ENCODE measurements at regions not wholly inside any gene's neighbourhood (a gene's known extent, or its start where the extent isn't known, plus 50 kb on each side); places are given as distances from the start of the nearest gene placed in this dataset.
"Not testable (repeated sequence)": the region's sequence is repeated elsewhere in the genome, so short reads cannot be mapped to it uniquely, and the experiment has no call there.

DNA sequence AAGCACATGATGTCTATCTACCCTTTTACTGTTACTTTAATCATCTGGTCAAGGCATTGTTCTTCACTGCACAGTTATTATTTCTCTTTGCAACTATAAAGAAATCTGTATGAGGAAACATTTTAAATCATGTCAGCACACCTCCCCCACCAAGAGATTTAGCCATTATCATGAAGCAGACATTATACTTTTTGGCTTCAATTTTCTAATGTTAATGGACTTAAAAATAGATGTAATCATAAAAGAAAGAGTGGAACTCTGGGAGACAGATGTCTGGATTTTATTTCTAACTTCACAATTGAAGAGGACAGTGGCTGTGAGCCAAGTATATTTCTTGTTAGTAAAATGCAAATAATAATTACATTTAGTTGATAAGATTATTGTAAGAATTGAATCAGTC is 932.4 kb downstream of the TAF11L14 start:
- Histone ChIP-seq H3K9me2 (replicated peaks; ENCODE audit: insufficient read depth, low read length) (no peaks in the 10 kb centered on the region; the same call in 1 of the 2 replicates), H3K4me1 (ENCODE audit: low read length) (no peaks in the 10 kb centered on the region), H3K79me2 (ENCODE audit: low read length) (no peaks in the 10 kb centered on the region), H4K20me1 (ENCODE audit: insufficient read depth, low read depth, low read length) (no peaks in the 10 kb centered on the region), H3K27ac (ENCODE audit: low read length) (no peak overlapping the region), H3K4me2 (ENCODE audit: low read depth, low read length, poor library complexity, severe bottlenecking) (no peak overlapping the region), H3K27me3 (ENCODE audit: low read length) (no peaks in the 10 kb centered on the region), H2AFZ (ENCODE audit: low read length) (no peak overlapping the region), H3K36me3 (ENCODE audit: insufficient read depth, low read length) (no peaks in the 10 kb centered on the region), H3K9ac (ENCODE audit: low read length) (no peak overlapping the region), H3K4me3 (ENCODE audit: low read length) (no peak overlapping the region), H3K9me3 (ENCODE audit: low read length) (peaks cover 14% of the 10 kb centered on the region)
- DNase-seq, result no peak

- Histone ChIP-seq H2AFZ (ENCODE audit: low read length) (no peak overlapping the region), H3K4me1 (ENCODE audit: low read length) (no peaks in the 10 kb centered on the region), H3K9me3 (ENCODE audit: low read length) (peaks cover 14% of the 10 kb centered on the region), H3K4me2 (ENCODE audit: low read depth, low read length, poor library complexity, severe bottlenecking) (no peak overlapping the region), H3K27me3 (ENCODE audit: low read length) (no peaks in the 10 kb centered on the region), H4K20me1 (ENCODE audit: insufficient read depth, low read depth, low read length) (no peaks in the 10 kb centered on the region), H3K36me3 (ENCODE audit: insufficient read depth, low read length) (no peaks in the 10 kb centered on the region), H3K79me2 (ENCODE audit: low read length) (no peaks in the 10 kb centered on the region), H3K4me3 (ENCODE audit: low read length) (no peak overlapping the region), H3K27ac (ENCODE audit: low read length) (no peak overlapping the region), H3K9ac (ENCODE audit: low read length) (no peak overlapping the region), H3K9me2 (replicated peaks; ENCODE audit: insufficient read depth, low read length) (no peaks in the 10 kb centered on the region)
- DNase-seq, result no peak
These were observed 942.3 kb downstream of the TAF11L14 start for GRCh38 chr5:18576586-18576985.

DNA sequence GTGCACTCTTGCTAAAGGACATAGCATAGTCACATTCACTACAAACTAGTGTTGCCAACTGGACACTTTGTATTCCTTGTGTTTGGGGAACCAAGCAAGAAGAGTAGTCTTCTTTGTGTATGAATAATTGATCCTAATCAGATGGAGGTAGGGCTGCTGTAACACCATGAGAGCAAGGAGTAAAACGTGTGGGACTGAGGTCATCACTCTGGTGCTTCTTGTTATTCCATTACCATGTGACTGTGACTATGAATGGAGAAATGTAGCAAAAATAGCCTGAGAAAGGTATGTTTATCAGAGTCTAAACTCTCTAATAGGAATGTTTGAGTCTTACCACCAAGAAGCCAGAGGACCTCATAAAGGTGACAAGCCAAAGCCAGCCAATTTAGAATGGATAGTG is 966.9 kb downstream of the TAF11L14 start:
- DNase-seq, result no peak
- Histone ChIP-seq H3K9me2 (replicated peaks; ENCODE audit: insufficient read depth, low read length) (no peaks in the 10 kb centered on the region), H3K4me1 (ENCODE audit: low read length) (no peaks in the 10 kb centered on the region), H3K4me3 (ENCODE audit: low read length) (no peak overlapping the region), H3K9me3 (ENCODE audit: low read length) (peaks cover 7% of the 10 kb centered on the region; the same call in 1 of the 2 replicates), H4K20me1 (ENCODE audit: insufficient read depth, low read depth, low read length) (no peaks in the 10 kb centered on the region), H3K79me2 (ENCODE audit: low read length) (no peaks in the 10 kb centered on the region), H3K9ac (ENCODE audit: low read length) (no peak overlapping the region), H3K27me3 (ENCODE audit: low read length) (no peaks in the 10 kb centered on the region), H3K27ac (ENCODE audit: low read length) (no peak overlapping the region), H2AFZ (ENCODE audit: low read length) (no peak overlapping the region), H3K4me2 (ENCODE audit: low read depth, low read length, poor library complexity, severe bottlenecking) (no peak overlapping the region), H3K36me3 (ENCODE audit: insufficient read depth, low read length) (no peaks in the 10 kb centered on the region)

- peaks cover 7% of the 10 kb centered on the region; the same call in 1 of the 2 replicates for H3K9me3 ChIP-seq (ENCODE audit: low read length)
- H3K27ac ChIP-seq (ENCODE audit: low read length), result no peak overlapping the region
- H3K79me2 ChIP-seq (ENCODE audit: low read length), result no peaks in the 10 kb centered on the region
- no peaks in the 10 kb centered on the region for H3K36me3 ChIP-seq (ENCODE audit: insufficient read depth, low read length)
- H3K4me2 ChIP-seq (ENCODE audit: low read depth, low read length, poor library complexity, severe bottlenecking), result no peak overlapping the region
- no peak overlapping the region for H3K4me3 ChIP-seq (ENCODE audit: low read length)
- no peaks in the 10 kb centered on the region for H4K20me1 ChIP-seq (ENCODE audit: insufficient read depth, low read depth, low read length)
- no peaks in the 10 kb centered on the region for H3K9me2 ChIP-seq (replicated peaks; ENCODE audit: insufficient read depth, low read length)
- no peak overlapping the region for H2AFZ ChIP-seq (ENCODE audit: low read length)
- no peaks in the 10 kb centered on the region for H3K27me3 ChIP-seq (ENCODE audit: low read length)
- H3K9ac ChIP-seq (ENCODE audit: low read length), result no peak overlapping the region
- no peaks in the 10 kb centered on the region for H3K4me1 ChIP-seq (ENCODE audit: low read length)
- DNase-seq, result no peak
These were observed 968.1 kb downstream of the TAF11L14 start for GRCh38 chr5:18602402-18602801.

- Histone ChIP-seq H3K4me1 (ENCODE audit: low read length) (no peaks in the 10 kb centered on the region), H4K20me1 (ENCODE audit: insufficient read depth, low read depth, low read length) (no peaks in the 10 kb centered on the region), H3K9me2 (replicated peaks; ENCODE audit: insufficient read depth, low read length) (no peaks in the 10 kb centered on the region), H3K36me3 (ENCODE audit: insufficient read depth, low read length) (no peaks in the 10 kb centered on the region), H3K79me2 (ENCODE audit: low read length) (no peaks in the 10 kb centered on the region), H2AFZ (ENCODE audit: low read length) (no peak overlapping the region), H3K9me3 (ENCODE audit: low read length) (peaks cover 7% of the 10 kb centered on the region; the same call in 1 of the 2 replicates), H3K4me2 (ENCODE audit: low read depth, low read length, poor library complexity, severe bottlenecking) (no peak overlapping the region), H3K4me3 (ENCODE audit: low read length) (no peak overlapping the region), H3K9ac (ENCODE audit: low read length) (no peak overlapping the region), H3K27ac (ENCODE audit: low read length) (no peak overlapping the region), H3K27me3 (ENCODE audit: low read length) (no peaks in the 10 kb centered on the region)
- no peak for DNase-seq
These were observed 970.9 kb downstream of the TAF11L14 start for GRCh38 chr5:18605186-18605585.

- Histone ChIP-seq H3K4me3 (ENCODE audit: low read length) (no peak overlapping the region), H3K9me3 (ENCODE audit: low read length) (0 out of 2 replicates have a peak, but pooled peaks cover 4% of the 10 kb centered on the region), H3K27me3 (ENCODE audit: low read length) (no peaks in the 10 kb centered on the region), H3K79me2 (ENCODE audit: low read length) (no peaks in the 10 kb centered on the region), H3K9me2 (replicated peaks; ENCODE audit: insufficient read depth, low read length) (no peaks in the 10 kb centered on the region), H4K20me1 (ENCODE audit: insufficient read depth, low read depth, low read length) (no peaks in the 10 kb centered on the region), H3K9ac (ENCODE audit: low read length) (no peak overlapping the region), H3K27ac (ENCODE audit: low read length) (no peak overlapping the region), H2AFZ (ENCODE audit: low read length) (no peak overlapping the region), H3K36me3 (ENCODE audit: insufficient read depth, low read length) (no peaks in the 10 kb centered on the region), H3K4me2 (ENCODE audit: low read depth, low read length, poor library complexity, severe bottlenecking) (no peak overlapping the region), H3K4me1 (ENCODE audit: low read length) (no peaks in the 10 kb centered on the region)
- no peak for DNase-seq
These were observed 973.3 kb downstream of the TAF11L14 start for GRCh38 chr5:18607570-18607969.

DNA sequence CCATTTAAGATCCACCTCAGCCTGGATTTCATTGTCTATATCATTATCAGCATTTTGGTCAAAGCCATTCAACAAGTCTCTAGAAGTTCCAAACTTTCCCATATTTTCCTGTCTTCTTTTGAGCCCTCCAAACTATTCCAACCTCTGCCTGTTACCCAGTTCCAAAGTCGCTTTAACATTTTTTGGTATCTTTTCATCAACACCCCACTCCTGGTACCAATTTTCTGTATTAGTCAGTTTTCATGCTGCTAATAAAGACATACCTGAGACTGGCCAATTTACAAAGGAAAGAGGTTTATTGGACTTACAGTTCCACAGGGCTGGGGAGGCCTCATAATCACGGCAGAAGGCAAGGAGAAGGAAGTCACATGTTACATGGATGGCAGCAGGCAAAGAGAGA is 982.9 kb downstream of the TAF11L14 start:
- H3K9ac ChIP-seq (ENCODE audit: low read length); H3K79me2 ChIP-seq (ENCODE audit: low read length); H3K4me2 ChIP-seq (ENCODE audit: low read depth, low read length, poor library complexity, severe bottlenecking); DNase-seq; H3K36me3 ChIP-seq (ENCODE audit: insufficient read depth, low read length); H3K9me2 ChIP-seq (replicated peaks; ENCODE audit: insufficient read depth, low read length); H3K27ac ChIP-seq (ENCODE audit: low read length); H3K27me3 ChIP-seq (ENCODE audit: low read length); H4K20me1 ChIP-seq (ENCODE audit: insufficient read depth, low read depth, low read length); H2AFZ ChIP-seq (ENCODE audit: low read length); H3K9me3 ChIP-seq (ENCODE audit: low read length); H3K4me1 ChIP-seq (ENCODE audit: low read length); H3K4me3 ChIP-seq (ENCODE audit: low read length): not testable (repeated sequence)

DNA sequence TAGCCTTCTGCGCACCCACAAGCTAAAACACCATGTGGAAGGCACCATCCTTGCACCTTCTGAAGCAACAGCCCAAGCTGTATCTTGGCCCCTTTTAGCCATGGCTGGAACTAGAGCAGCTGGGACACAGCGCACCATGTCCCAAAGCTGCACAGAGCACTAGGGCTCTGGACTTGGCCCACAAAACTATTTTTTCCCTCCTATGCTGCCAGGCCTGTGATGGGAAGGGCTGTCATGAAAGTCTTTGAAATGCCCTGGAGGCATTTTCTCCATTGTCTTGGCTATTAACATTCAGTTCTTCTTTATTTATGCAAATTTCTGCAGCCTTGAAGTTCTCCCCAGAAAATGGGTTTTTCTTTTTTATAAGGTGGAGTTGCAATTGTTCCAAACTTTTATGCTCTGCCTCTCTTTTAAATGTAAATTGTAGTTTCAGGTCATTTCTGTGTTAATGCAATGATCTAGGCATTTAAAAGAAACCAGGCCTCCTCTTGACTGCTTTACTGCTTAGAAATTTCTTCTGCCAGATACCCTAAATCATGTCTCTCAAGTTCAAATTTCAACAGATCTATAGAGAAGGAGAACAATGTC is 996.3 kb downstream of the TAF11L14 start:
- Histone ChIP-seq H4K20me1 (ENCODE audit: insufficient read depth, low read depth, low read length) (no peaks in the 10 kb centered on the region), H3K27ac (ENCODE audit: low read length) (no peak overlapping the region), H3K9me3 (ENCODE audit: low read length) (0 out of 2 replicates have a peak, but pooled peaks cover 3% of the 10 kb centered on the region), H3K4me1 (ENCODE audit: low read length) (no peaks in the 10 kb centered on the region), H3K27me3 (ENCODE audit: low read length) (no peaks in the 10 kb centered on the region), H3K9me2 (replicated peaks; ENCODE audit: insufficient read depth, low read length) (no peaks in the 10 kb centered on the region), H3K4me2 (ENCODE audit: low read depth, low read length, poor library complexity, severe bottlenecking) (no peak overlapping the region), H3K4me3 (ENCODE audit: low read length) (no peak overlapping the region), H3K9ac (ENCODE audit: low read length) (no peak overlapping the region), H3K79me2 (ENCODE audit: low read length) (no peaks in the 10 kb centered on the region), H3K36me3 (ENCODE audit: insufficient read depth, low read length) (no peaks in the 10 kb centered on the region), H2AFZ (ENCODE audit: low read length) (no peak overlapping the region)
- no peak for DNase-seq

Measured in Karpas-422 (cell line).